Smooth muscle cell (in vitro differentiated cells): ENCODE measurements at regions not wholly inside any gene's neighbourhood (a gene's known extent, or its start where the extent isn't known, plus 50 kb on each side); places are given as distances from the start of the nearest gene placed in this dataset.

Experiments used
- DNase-seq: peaks from one replicate; lab custom pipeline; 2025; ENCODE audit not compliant: unreplicated experiment; lab: John Stamatoyannopoulos, UW
- H2AFZ ChIP-seq: fragments of 200-600 bp; sonication (generic); 2 replicates; pipeline ENCODE4 v1.6.0; 2016; ENCODE audit warnings: antibody characterized with exemption, low read depth, mild to moderate bottlenecking
- H3F3A ChIP-seq: fragments of 200-600 bp; sonication (generic); 2 replicates; pipeline ENCODE4 v1.6.0; 2017; ENCODE audit warnings: antibody characterized with exemption, low read depth
- H3K27ac ChIP-seq: fragments of 200-600 bp; sonication (generic); 2 replicates; pipeline ENCODE4 v1.5.1; 2016; ENCODE audit warnings: low read depth, mild to moderate bottlenecking
- H3K27me3 ChIP-seq: fragments of 200-600 bp; sonication (generic); 2 replicates; pipeline ENCODE4 v1.6.1; 2016; ENCODE audit warnings: low read depth, mild to moderate bottlenecking
- H3K36me3 ChIP-seq: fragments of 200-600 bp; sonication (generic); 2 replicates; pipeline ENCODE4 v1.5.1; 2016; ENCODE audit warnings: low read depth
- H3K4me1 ChIP-seq: fragments of 200-600 bp; sonication (generic); 2 replicates; pipeline ENCODE4 v1.5.1; 2016; ENCODE audit warnings: low read depth
- H3K4me2 ChIP-seq: fragments of 200-600 bp; sonication (generic); 2 replicates; pipeline ENCODE4 v1.6.0; 2016; ENCODE audit warnings: mild to moderate bottlenecking
- H3K4me3 ChIP-seq: fragments of 200-600 bp; sonication (generic); 2 replicates; pipeline ENCODE4 v1.5.1; 2016; ENCODE audit warnings: mild to moderate bottlenecking
- H3K79me2 ChIP-seq: fragments of 200-600 bp; sonication (generic); 2 replicates; pipeline ENCODE4 v1.6.0; 2016; ENCODE audit warnings: low read depth, mild to moderate bottlenecking
- H3K9ac ChIP-seq: fragments of 200-600 bp; sonication (generic); 2 replicates; pipeline ENCODE4 v1.6.0; 2016; ENCODE audit warnings: low read depth
- H3K9me3 ChIP-seq: fragments of 200-600 bp; sonication (generic); replicated peaks from 2 replicates; pipeline ENCODE4 v1.5.1; 2016; ENCODE audit warnings: low read depth
- H4K20me1 ChIP-seq: fragments of 200-600 bp; sonication (generic); 2 replicates; pipeline ENCODE4 v1.6.0; 2016; ENCODE audit warnings: low read depth
- WGBS: methylation state at CpG from one replicate; pipeline ENCODE4 v1.1.7; 2016; ENCODE audit warnings: low lambda C conversion rate; 5-methylcytosine and 5-hydroxymethylcytosine counted together
- TF ChIP-seq, protein P1 (sequence below): fragments of 200-600 bp; sonication (generic); IDR thresholded peaks from 2 replicates; pipeline ENCODE4 v1.5.1; 2017; ENCODE audit warnings: borderline replicate concordance, mild to moderate bottlenecking, antibody characterized with exemption; ENCODE audit not compliant: insufficient read depth, poor library complexity, severe bottlenecking

DNA sequence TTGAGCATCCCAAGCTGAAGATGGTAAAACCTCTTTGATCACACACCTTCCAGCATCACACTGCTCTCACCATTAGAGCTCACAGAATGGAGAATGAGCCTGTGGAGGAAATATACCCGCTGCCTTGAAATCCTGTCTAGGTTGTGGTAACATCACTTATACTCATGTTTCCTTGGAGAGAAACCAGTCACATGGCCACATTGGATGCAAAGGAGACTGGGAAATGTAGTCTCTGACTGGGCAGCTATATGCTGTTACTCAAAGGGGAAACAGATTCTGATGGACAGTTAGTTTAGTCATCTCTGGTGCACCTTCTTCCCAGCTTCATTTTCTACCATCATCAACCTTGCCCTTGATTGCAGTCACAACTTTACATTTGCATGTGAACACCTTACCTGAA is 286.3 kb downstream of the ANKRD50 start:
- Histone ChIP-seq H4K20me1 (no peaks in the 10 kb centered on the region), H3K79me2 (no peaks in the 10 kb centered on the region), H3K36me3 (no peaks in the 10 kb centered on the region), H3K9me3 (no peaks in the 10 kb centered on the region), H3K27ac (no peak overlapping the region), H3K4me3 (no peak overlapping the region), H3F3A (no peaks in the 10 kb centered on the region), H3K4me2 (no peak overlapping the region), H3K4me1 (no peaks in the 10 kb centered on the region), H3K9ac (no peak overlapping the region), H2AFZ (no peak overlapping the region), H3K27me3 (no peaks in the 10 kb centered on the region)
- 0% methylated on average over 1 of the region's 1 CpG for WGBS
- DNase-seq: no peak
- TF ChIP-seq, protein P1, sequence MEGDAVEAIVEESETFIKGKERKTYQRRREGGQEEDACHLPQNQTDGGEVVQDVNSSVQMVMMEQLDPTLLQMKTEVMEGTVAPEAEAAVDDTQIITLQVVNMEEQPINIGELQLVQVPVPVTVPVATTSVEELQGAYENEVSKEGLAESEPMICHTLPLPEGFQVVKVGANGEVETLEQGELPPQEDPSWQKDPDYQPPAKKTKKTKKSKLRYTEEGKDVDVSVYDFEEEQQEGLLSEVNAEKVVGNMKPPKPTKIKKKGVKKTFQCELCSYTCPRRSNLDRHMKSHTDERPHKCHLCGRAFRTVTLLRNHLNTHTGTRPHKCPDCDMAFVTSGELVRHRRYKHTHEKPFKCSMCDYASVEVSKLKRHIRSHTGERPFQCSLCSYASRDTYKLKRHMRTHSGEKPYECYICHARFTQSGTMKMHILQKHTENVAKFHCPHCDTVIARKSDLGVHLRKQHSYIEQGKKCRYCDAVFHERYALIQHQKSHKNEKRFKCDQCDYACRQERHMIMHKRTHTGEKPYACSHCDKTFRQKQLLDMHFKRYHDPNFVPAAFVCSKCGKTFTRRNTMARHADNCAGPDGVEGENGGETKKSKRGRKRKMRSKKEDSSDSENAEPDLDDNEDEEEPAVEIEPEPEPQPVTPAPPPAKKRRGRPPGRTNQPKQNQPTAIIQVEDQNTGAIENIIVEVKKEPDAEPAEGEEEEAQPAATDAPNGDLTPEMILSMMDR: no peak

DNA sequence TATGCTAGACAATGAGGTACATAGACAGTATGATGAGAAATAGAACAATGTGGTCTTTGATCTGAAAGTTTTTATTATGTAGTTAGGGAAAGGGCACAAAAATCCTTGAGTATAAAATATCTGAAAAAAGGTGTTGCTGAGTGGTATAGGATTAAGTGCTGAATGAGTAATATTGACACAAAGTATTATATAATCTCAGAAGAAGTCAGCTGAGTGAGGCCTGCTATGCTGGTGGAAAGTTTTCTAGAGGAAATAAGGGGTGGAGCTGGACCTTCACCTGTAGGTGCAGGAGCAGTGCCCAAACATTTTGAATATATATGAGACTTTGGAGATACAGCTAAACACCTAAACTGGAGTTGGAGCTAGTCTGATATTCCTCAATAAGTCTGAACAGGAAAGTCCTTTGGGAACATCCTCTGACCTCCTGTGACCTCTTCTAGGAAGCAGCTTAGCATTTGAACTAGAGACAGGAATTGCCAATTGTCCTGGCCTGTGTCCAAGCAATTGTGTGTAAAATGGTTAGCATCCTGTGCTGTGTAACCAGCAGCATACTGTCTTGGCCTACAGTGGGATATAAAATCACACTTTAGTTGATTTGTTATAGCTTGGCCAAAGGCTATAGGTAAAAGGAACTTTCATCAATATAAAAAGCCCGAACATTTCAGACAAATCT is 285.3 kb downstream of the ANKRD50 start:
- TF ChIP-seq, protein P1: no peak
- H3K27me3 ChIP-seq: no peaks in the 10 kb centered on the region
- 96% methylated on average over 1 of the region's 1 CpG for WGBS
- H3K27ac ChIP-seq: no peak overlapping the region
- no peaks in the 10 kb centered on the region for H3K79me2 ChIP-seq
- H3K9me3 ChIP-seq: no peaks in the 10 kb centered on the region
- no peak overlapping the region for H3K9ac ChIP-seq
- no peak overlapping the region for H3K4me3 ChIP-seq
- DNase-seq: no peak
- H3K4me2 ChIP-seq: no peak overlapping the region
- no peaks in the 10 kb centered on the region for H3K36me3 ChIP-seq
- no peaks in the 10 kb centered on the region for H4K20me1 ChIP-seq
- no peak overlapping the region for H2AFZ ChIP-seq
- no peaks in the 10 kb centered on the region for H3K4me1 ChIP-seq
- no peaks in the 10 kb centered on the region for H3F3A ChIP-seq

DNA sequence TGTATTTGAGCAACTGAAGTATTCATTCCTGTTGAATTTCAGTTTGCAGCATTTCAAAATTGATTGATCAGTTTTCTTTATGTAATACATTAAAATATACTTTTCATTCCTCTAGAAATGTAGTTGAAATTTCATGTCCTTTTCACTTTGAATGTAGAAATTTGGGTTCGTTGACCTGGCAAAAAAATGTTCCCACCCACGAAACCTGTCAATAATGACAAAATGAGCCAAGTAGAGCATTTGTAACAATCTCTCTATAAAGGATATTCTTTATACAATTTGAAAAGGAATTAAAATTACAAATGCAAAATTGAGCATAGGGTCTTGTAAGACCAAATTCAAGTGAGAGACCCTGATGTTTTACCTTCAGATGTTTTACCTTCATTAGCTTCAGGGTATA is 283.9 kb downstream of the ANKRD50 start:
- H3K4me2 ChIP-seq: no peak overlapping the region
- H3K27me3 ChIP-seq: no peaks in the 10 kb centered on the region
- no peaks in the 10 kb centered on the region for H3K4me1 ChIP-seq
- H3K36me3 ChIP-seq: no peaks in the 10 kb centered on the region
- H3K9me3 ChIP-seq: no peaks in the 10 kb centered on the region
- H4K20me1 ChIP-seq: no peaks in the 10 kb centered on the region
- no peak overlapping the region for H3K4me3 ChIP-seq
- WGBS: 94% methylated on average over 2 of the region's 2 CpGs
- no peak overlapping the region for H2AFZ ChIP-seq
- no peaks in the 10 kb centered on the region for H3F3A ChIP-seq
- no peak overlapping the region for H3K9ac ChIP-seq
- no peak overlapping the region for H3K27ac ChIP-seq
- no peaks in the 10 kb centered on the region for H3K79me2 ChIP-seq
- no peak for DNase-seq
- TF ChIP-seq, protein P1: no peak

DNA sequence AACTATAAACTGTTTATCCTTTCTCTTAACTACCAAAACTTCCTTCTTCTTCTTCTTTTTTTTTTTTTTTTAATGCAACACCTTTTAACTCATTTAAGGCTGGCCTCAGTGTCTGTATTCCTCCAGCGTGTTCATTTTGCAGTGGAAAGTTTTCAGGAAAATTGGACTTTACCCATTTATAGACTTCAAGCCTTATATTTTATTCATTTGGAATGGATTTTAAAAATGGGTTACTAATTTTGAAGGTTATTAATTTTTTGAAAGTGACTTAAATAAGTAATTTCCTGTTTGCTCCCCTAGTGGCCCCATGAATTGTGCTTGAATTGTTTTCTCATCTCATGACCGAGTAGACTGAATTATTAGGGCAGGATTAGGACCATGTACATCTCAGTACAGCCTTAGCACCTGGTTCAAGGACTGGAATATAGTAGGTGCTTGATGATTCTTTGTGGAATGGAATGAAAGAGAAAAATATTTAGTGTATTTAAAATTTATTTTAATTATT is 282.7 kb downstream of the ANKRD50 start:
- H3K27ac ChIP-seq: no peak overlapping the region
- H3K4me3 ChIP-seq: no peak overlapping the region
- H3K36me3 ChIP-seq: no peaks in the 10 kb centered on the region
- H3K79me2 ChIP-seq: no peaks in the 10 kb centered on the region
- TF ChIP-seq, protein P1: no peak
- no peak for DNase-seq
- H2AFZ ChIP-seq: no peak overlapping the region
- no peaks in the 10 kb centered on the region for H3K27me3 ChIP-seq
- no peaks in the 10 kb centered on the region for H3K9me3 ChIP-seq
- no peak overlapping the region for H3K4me2 ChIP-seq
- H3F3A ChIP-seq: no peaks in the 10 kb centered on the region
- no peaks in the 10 kb centered on the region for H3K4me1 ChIP-seq
- no peaks in the 10 kb centered on the region for H4K20me1 ChIP-seq
- no peak overlapping the region for H3K9ac ChIP-seq
- 93% methylated on average over 2 of the region's 2 CpGs for WGBS
